IMR-90 (cell line): ENCODE measurements at regions not wholly inside any gene's neighbourhood (a gene's known extent, or its start where the extent isn't known, plus 50 kb on each side); places are given as distances from the start of the nearest gene placed in this dataset.
A peak's percentile ranks its signal among the peaks of the same experiment; 100 is the strongest.

Source experiments
- ATAC-seq: fragments of 200-7000 bp; cut with Tn5 transposase; 2 replicates; pipeline ENCODE4 v1.9.1; 2020; ENCODE audit warnings: low read depth, mild to moderate bottlenecking, moderate library complexity
- BruUV-seq: library from RNA; stranded (reverse); fragments of 400-500 nt; replicated peaks from 2 replicates; lab custom pipeline; 2021; lab: Mats Ljungman, UMichigan
- CTCF ChIA-PET: fragments of 300-600 bp; formaldehyde crosslinking; extraction: SDS; loops from one replicate; lab custom pipeline; 2021; ENCODE audit warnings: antibody characterized with exemption; lab: Yijun Ruan, JAX
- POLR2A ChIA-PET: fragments of 300-600 bp; sonication (Branson Sonifier 250); formaldehyde crosslinking; loops from one replicate; lab custom pipeline; 2022; ENCODE audit warnings: antibody characterized with exemption; ENCODE audit not compliant: unreplicated experiment; lab: Charles Lee
- DNase-seq: peaks from one replicate; pipeline ENCODE4 v3.0.0; 2013
- H2AFZ ChIP-seq: replicated peaks from 2 replicates; pipeline ENCODE3; 2013; ENCODE audit warnings: low read length, mild to moderate bottlenecking; ENCODE audit not compliant: poor library complexity
- H2AK5ac ChIP-seq: 2 replicates; pipeline ENCODE4 v1.6.1; 2013; ENCODE audit warnings: low read depth, low read length, inconsistent platforms
- H2AK9ac ChIP-seq: replicated peaks from 2 replicates; pipeline ENCODE3; 2013; ENCODE audit warnings: mild to moderate bottlenecking, low read depth, low read length, moderate library complexity; ENCODE audit not compliant: poor library complexity
- H2BK120ac ChIP-seq: 2 replicates; pipeline ENCODE4 v1.6.1; 2013; ENCODE audit warnings: low read depth, low read length, inconsistent platforms
- H2BK15ac ChIP-seq: 3 replicates; pipeline ENCODE4 v1.6.1; 2013; ENCODE audit warnings: low read depth, low read length, inconsistent platforms
- H2BK20ac ChIP-seq: 2 replicates; pipeline ENCODE4 v1.6.1; 2013; ENCODE audit warnings: low read depth, mild to moderate bottlenecking, inconsistent platforms, low read length, moderate library complexity
- H2BK5ac ChIP-seq: 2 replicates; pipeline ENCODE4 v1.6.1; 2013; ENCODE audit warnings: mild to moderate bottlenecking, low read depth, low read length, inconsistent platforms; ENCODE audit not compliant: poor library complexity, severe bottlenecking
- H3K14ac ChIP-seq: replicated peaks from 2 replicates; pipeline ENCODE4 v1.6.1; 2013; ENCODE audit warnings: low read depth, low read length, inconsistent platforms
- H3K18ac ChIP-seq: 2 replicates; pipeline ENCODE4 v1.6.1; 2013; ENCODE audit warnings: low read depth, low read length, control low read depth
- H3K23ac ChIP-seq: 2 replicates; pipeline ENCODE4 v1.6.1; 2013; ENCODE audit warnings: low read depth, low read length, inconsistent platforms
- H3K27ac ChIP-seq: 2 replicates; pipeline ENCODE4 v1.5.1; 2013; ENCODE audit warnings: mild to moderate bottlenecking, control low read depth, low read length; ENCODE audit not compliant: insufficient read depth
- H3K27me3 ChIP-seq: 2 replicates; pipeline ENCODE4 v1.6.1; 2013; ENCODE audit warnings: low read length; ENCODE audit not compliant: control insufficient read depth, insufficient read depth
- H3K36me3 ChIP-seq: 2 replicates; pipeline ENCODE4 v1.6.1; 2013; ENCODE audit warnings: low read length, mixed read lengths; ENCODE audit not compliant: control insufficient read depth, insufficient read depth
- H3K4ac ChIP-seq: 2 replicates; pipeline ENCODE4 v1.6.1; 2013; ENCODE audit warnings: low read depth, low read length, inconsistent platforms
- H3K4me1 ChIP-seq: 2 replicates; pipeline ENCODE4 v1.6.1; 2013; ENCODE audit warnings: low read length, mixed read lengths; ENCODE audit not compliant: control insufficient read depth, insufficient read depth
- H3K4me2 ChIP-seq: 2 replicates; pipeline ENCODE4 v1.6.1; 2013; ENCODE audit warnings: low read depth, mild to moderate bottlenecking, control low read depth, low read length, moderate library complexity
- H3K4me3 ChIP-seq: 2 replicates; pipeline ENCODE4 v1.5.1; 2013; ENCODE audit warnings: low read depth, mild to moderate bottlenecking, control low read depth, low read length, moderate library complexity; ENCODE audit not compliant: insufficient read depth
- H3K56ac ChIP-seq: 2 replicates; pipeline ENCODE4 v1.6.1; 2013; ENCODE audit warnings: low read length, inconsistent platforms; ENCODE audit not compliant: insufficient read depth; ENCODE audit errors: extremely low read depth
- H3K79me1 ChIP-seq, 2 experiments: 2 replicates each; pipeline ENCODE4 v1.6.1; 2013; ENCODE audit warnings: low read length in 2 of 2, inconsistent platforms in 1 of 2, low read depth in 1 of 2
- H3K9ac ChIP-seq: 2 replicates; pipeline ENCODE4 v1.6.1; 2013; ENCODE audit warnings: low read depth, low read length, control low read depth
- H3K9me1 ChIP-seq: 2 replicates; pipeline ENCODE4 v1.6.1; 2013; ENCODE audit warnings: low read length, inconsistent platforms; ENCODE audit not compliant: insufficient read depth
- H3K9me3 ChIP-seq: 2 replicates; pipeline ENCODE4 v1.6.1; 2013; ENCODE audit warnings: low read length; ENCODE audit not compliant: control insufficient read depth, insufficient read depth
- H4K20me1 ChIP-seq: 2 replicates; pipeline ENCODE4 v1.6.1; 2013; ENCODE audit warnings: low read length, inconsistent platforms; ENCODE audit not compliant: insufficient read depth
- H4K5ac ChIP-seq: 2 replicates; pipeline ENCODE4 v1.6.1; 2013; ENCODE audit warnings: mild to moderate bottlenecking, low read depth, low read length, control low read depth
- H4K8ac ChIP-seq, 2 experiments: 2 replicates each; pipeline ENCODE4 v1.6.1; 2013; ENCODE audit warnings: low read depth in 2 of 2, low read length in 2 of 2, control low read depth in 1 of 2, inconsistent platforms in 1 of 2
- H4K91ac ChIP-seq: 2 replicates; pipeline ENCODE4 v1.6.1; 2013; ENCODE audit warnings: low read depth, low read length, inconsistent platforms; ENCODE audit not compliant: insufficient read depth
- CEBPB ChIP-seq: IDR thresholded peaks from 2 replicates; pipeline ENCODE4 v1.6.1; 2012; ENCODE audit warnings: low read depth, low read length, improper control_type of control experiment
- USF2 ChIP-seq: fragments of 150-350 bp; IDR thresholded peaks from 2 replicates; pipeline ENCODE4 v1.6.1; 2017; ENCODE audit warnings: mild to moderate bottlenecking, antibody characterized with exemption, low read length, low read depth
- WGBS, 2 experiments: methylation state at CpG; one replicate each; pipeline versions ENCODE4 v1.1.5 to v1.1.7; 2013; ENCODE audit warnings: missing lambda C conversion rate in 2 of 2; ENCODE audit not compliant: insufficient read length in 1 of 2; ENCODE audit errors: extremely low coverage in 2 of 2; 5-methylcytosine and 5-hydroxymethylcytosine counted together
- dilution Hi-C: fragments of 300-500 bp; cut with HindIII; formaldehyde crosslinking; loops from one replicate; pipeline ENCODE4 v1.14.3; 2018; ENCODE audit warnings: low sequenced_read_pairs; ENCODE audit not compliant: unreplicated experiment
- in situ Hi-C: fragments of 300-500 bp; cut with MboI; formaldehyde crosslinking; loops from 3 replicates; pipeline ENCODE4 v1.14.3; 2019; ENCODE audit warnings: low sequenced_read_pairs, inconsistent platforms, mixed read lengths
- intact Hi-C: fragments of 100-400 bp; cut with micrococcal nuclease; formaldehyde crosslinking; loops from 2 replicates; pipeline ENCODE4 v1.10.0; 2022

- H2BK120ac ChIP-seq: no peak overlapping the region
- TF ChIP-seq CEBPB (peak; percentile 22; the same call in 1 of the 2 replicates), USF2 (no peak)
- H4K20me1 ChIP-seq: no peaks in the 10 kb centered on the region
- no peak overlapping the region for H2AFZ ChIP-seq
- H3K4ac ChIP-seq: no peak overlapping the region
- in situ Hi-C loops: loop anchor here (10.0 kb wide), 1 partner anchor 360 kb away; the partner anchor contains the start of gene LOXHD1
- no peak overlapping the region for H4K91ac ChIP-seq
- H3K27ac ChIP-seq: no peak overlapping the region
- no peak overlapping the region for H3K23ac ChIP-seq
- H3K9me3 ChIP-seq: no peaks in the 10 kb centered on the region
- H4K5ac ChIP-seq: no peak overlapping the region
- no peak overlapping the region for H2BK20ac ChIP-seq
- H3K4me1 ChIP-seq: no peaks in the 10 kb centered on the region
- dilution Hi-C loops: no loop called here
- no peak overlapping the region for H3K4me2 ChIP-seq
- H4K8ac ChIP-seq: no peak overlapping the region
- H3K9me1 ChIP-seq: no peaks in the 10 kb centered on the region
- H2BK5ac ChIP-seq: no peak overlapping the region
- no peak overlapping the region for H2AK5ac ChIP-seq
- BruUV-seq: no TSS peak
- no peak overlapping the region for H2AK9ac ChIP-seq
- no peak overlapping the region for H3K9ac ChIP-seq
- H3K18ac ChIP-seq: no peak overlapping the region
- H3K56ac ChIP-seq: no peak overlapping the region
- no peak overlapping the region for H3K14ac ChIP-seq
- no peaks in the 10 kb centered on the region; the same call in 1 of the 2 replicates for H3K27me3 ChIP-seq
- ChIA-PET POLR2A (no interaction called here), CTCF (no interaction called here)
- DNase-seq (no peak), ATAC-seq (no peak)
- H2BK15ac ChIP-seq: no peak overlapping the region
- 100% methylated on average over 1 of the region's 3 CpGs; no CpG with 5 or more reads in 1 of the 2 experiments for WGBS, 2 experiments
- intact Hi-C loops: no loop called here
- no peaks in the 10 kb centered on the region for H3K79me1 ChIP-seq
- H3K36me3 ChIP-seq: no peaks in the 10 kb centered on the region
- no peak overlapping the region for H3K4me3 ChIP-seq
Observed at GRCh38 chr18:46294318-46294717, 190.1 kb downstream of the HAUS1 start.
